ENCODE measurements at regions not wholly inside any gene's neighbourhood (a gene's known extent, or its start where the extent isn't known, plus 50 kb on each side); places are given as distances from the start of the nearest gene placed in this dataset.

DNA sequence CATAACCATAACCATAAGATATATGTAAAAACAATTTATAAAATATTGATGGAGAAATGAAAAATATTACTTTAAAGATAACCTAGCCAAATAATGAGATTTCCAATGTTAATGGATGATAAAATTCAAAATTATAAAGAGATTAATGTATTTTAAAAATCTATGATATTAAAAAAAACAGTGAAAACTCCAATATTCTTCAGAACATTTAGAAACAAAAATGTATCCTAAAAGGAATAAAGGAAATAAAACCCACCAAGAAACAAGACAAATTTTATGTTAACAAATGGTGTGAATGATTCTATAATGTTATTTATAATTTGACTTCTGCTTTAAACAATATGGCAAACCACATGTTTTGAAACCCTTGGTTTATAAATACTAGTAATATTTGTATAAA is 1587.8 kb downstream of the PCDH9 start:
- DNase-seq (ENCODE audit: low read depth): no peak
- TF ChIP-seq CTCF (conservative IDR thresholded peaks at IDR 0.05; ENCODE audit: control insufficient read depth, insufficient read depth, low read depth, low read length): no peak
- no peak overlapping the region for H3K4me3 ChIP-seq (ENCODE audit: control insufficient read depth, low read depth, low read length)

GRCh38 chr13:65638572-65639168 is 1591.5 kb downstream of the PCDH9 start:
- peak; percentile 65 for DNase-seq (ENCODE audit: low read depth)
- peak; percentile 94 for TF ChIP-seq CTCF (conservative IDR thresholded peaks at IDR 0.05; ENCODE audit: control insufficient read depth, insufficient read depth, low read depth, low read length)
- no peak overlapping the region for H3K4me3 ChIP-seq (ENCODE audit: control insufficient read depth, low read depth, low read length)

GRCh38 chr13:65633806-65634205 is 1596.3 kb downstream of the PCDH9 start:
- DNase-seq (ENCODE audit: low read depth): no peak
- H3K4me3 ChIP-seq (ENCODE audit: control insufficient read depth, low read depth, low read length): no peak overlapping the region
- no peak for TF ChIP-seq CTCF (conservative IDR thresholded peaks at IDR 0.05; ENCODE audit: control insufficient read depth, insufficient read depth, low read depth, low read length)

DNA sequence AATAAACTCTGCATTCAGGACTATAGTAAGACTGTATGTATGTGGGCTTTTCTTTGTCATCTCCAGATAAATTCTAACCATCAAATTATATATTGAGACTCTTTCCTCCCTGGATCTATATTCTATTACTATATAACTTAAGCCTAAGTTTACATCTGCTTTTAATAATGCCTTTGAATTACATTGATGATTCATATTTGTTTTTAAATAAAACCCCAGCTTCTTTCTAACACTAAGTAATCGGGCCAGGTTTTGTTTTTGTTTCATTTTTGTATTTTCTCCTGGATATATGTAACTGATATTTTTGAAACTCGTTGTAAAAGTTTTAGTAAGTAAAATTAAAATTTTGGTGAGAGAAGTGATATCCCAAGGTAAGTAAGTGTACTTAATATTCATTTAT is 1599.1 kb downstream of the PCDH9 start:
- no peak for TF ChIP-seq CTCF (conservative IDR thresholded peaks at IDR 0.05; ENCODE audit: control insufficient read depth, insufficient read depth, low read depth, low read length)
- H3K4me3 ChIP-seq (ENCODE audit: control insufficient read depth, low read depth, low read length): no peak overlapping the region
- DNase-seq (ENCODE audit: low read depth): peak; percentile 24

GRCh38 chr13:65629926-65630325 is 1600.2 kb downstream of the PCDH9 start:
- no peak overlapping the region for H3K4me3 ChIP-seq (ENCODE audit: control insufficient read depth, low read depth, low read length)
- no peak for TF ChIP-seq CTCF (conservative IDR thresholded peaks at IDR 0.05; ENCODE audit: control insufficient read depth, insufficient read depth, low read depth, low read length)
- DNase-seq (ENCODE audit: low read depth): no peak

- H3K4me3 ChIP-seq (ENCODE audit: control insufficient read depth, low read depth, low read length): no peak overlapping the region
- DNase-seq (ENCODE audit: low read depth): no peak
- no peak for TF ChIP-seq CTCF (conservative IDR thresholded peaks at IDR 0.05; ENCODE audit: control insufficient read depth, insufficient read depth, low read depth, low read length)
Measured at GRCh38 chr13:65623148-65623547, 1607.0 kb downstream of the PCDH9 start.

GRCh38 chr13:65615506-65615905 is 1614.6 kb downstream of the PCDH9 start:
- no peak for TF ChIP-seq CTCF (conservative IDR thresholded peaks at IDR 0.05; ENCODE audit: control insufficient read depth, insufficient read depth, low read depth, low read length)
- no peak for DNase-seq (ENCODE audit: low read depth)
- no peak overlapping the region for H3K4me3 ChIP-seq (ENCODE audit: control insufficient read depth, low read depth, low read length)

All from fibroblast of mammary gland (primary cell).